GM19372 (cell line): ENCODE measurements at regions not wholly inside any gene's neighbourhood (a gene's known extent, or its start where the extent isn't known, plus 50 kb on each side); places are given as distances from the start of the nearest gene placed in this dataset.
A peak's percentile ranks its signal among the peaks of the same experiment; 100 is the strongest.

Source experiments
- ATAC-seq: cut with Tn5 transposase; IDR thresholded peaks from one replicate; pipeline ENCODE4 v1.9.1; 2021; ENCODE audit warnings: mild to moderate bottlenecking, low read depth, moderate library complexity; ENCODE audit not compliant: unreplicated experiment

DNA sequence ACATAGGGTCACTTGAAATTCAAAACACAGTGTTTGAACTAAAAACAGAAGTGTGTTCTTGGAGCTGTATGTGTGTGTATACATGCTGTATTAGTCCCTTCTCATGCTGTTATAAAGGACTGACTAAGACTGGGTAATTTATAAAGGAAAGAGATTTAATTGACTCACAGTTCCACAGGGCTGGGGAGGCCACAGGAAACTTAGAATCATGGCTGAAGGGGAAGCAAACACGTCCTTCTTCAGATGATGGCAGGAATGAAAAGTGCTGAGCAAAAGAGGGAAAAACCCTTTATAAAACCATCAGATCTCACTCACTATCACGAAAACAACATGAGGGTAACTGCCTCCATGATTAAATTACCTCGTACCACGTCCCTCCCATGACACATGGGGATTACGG lies 224.1 kb downstream of the BCAT1 start:
- ATAC-seq = no peak

GRCh38 chr12:24723759-24724158 lies 225.1 kb downstream of the BCAT1 start:
- no peak for ATAC-seq

GRCh38 chr12:24721191-24721590 lies 227.7 kb downstream of the BCAT1 start:
- ATAC-seq = no peak

DNA sequence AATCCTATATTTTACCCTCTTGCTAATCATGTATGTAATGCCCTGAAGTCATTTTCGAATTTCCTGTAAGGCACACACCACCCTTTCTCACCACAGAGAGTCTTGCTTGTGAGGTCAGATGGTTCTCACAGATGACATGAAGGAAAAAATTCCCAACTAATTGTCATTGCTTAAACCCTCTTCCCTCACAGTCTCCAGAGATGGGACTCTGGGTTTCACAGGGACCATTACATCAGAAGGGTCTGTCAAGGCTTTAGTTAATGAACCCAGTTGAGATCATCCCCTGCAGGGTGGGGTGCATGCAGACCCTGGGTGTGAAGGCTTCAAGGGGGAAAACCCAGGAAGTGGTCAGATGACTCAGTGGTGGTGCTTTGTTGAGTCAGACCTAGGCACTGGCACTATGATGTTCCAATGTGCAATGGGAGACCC lies 229.6 kb downstream of the BCAT1 start:
- ATAC-seq = no peak

DNA sequence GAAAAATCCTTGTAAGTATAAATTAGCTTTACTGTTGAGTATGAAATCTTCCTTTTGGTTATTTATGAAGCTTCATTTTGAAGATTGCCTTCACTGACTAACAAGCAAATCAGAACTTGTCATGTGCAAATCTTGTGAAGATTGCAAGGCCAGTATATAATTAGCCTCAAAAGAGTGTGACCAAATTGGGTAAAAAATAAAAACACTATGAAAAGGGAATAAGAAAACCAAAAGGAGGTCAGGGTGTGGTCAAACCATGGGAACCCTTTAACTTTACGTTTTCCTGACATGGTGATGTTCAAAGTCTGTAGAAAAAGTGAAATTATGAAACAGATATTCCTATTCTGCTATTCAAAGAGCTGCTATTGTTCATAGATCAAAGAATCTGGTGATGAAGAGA lies 230.3 kb downstream of the BCAT1 start:
- ATAC-seq = no peak

DNA sequence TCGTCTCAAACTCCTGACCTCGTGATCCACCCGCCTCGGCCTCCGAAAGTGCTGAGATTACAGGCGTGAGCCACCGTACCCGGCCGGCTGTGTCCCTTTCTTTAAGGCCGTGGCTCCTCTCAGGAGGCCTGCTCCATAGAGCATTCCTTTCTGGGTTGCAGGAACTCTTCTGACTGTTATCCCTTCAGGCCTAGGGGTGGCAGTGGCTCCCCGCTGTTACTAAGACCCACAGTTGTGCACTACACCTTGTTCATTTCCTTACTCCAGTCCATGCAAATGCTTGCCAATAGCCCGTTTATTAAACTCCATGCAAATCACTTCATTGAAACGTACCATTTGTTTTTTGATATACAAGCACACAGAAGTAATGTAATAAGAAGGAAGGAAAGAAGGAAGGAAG lies 234.7 kb downstream of the BCAT1 start:
- ATAC-seq = no peak

DNA sequence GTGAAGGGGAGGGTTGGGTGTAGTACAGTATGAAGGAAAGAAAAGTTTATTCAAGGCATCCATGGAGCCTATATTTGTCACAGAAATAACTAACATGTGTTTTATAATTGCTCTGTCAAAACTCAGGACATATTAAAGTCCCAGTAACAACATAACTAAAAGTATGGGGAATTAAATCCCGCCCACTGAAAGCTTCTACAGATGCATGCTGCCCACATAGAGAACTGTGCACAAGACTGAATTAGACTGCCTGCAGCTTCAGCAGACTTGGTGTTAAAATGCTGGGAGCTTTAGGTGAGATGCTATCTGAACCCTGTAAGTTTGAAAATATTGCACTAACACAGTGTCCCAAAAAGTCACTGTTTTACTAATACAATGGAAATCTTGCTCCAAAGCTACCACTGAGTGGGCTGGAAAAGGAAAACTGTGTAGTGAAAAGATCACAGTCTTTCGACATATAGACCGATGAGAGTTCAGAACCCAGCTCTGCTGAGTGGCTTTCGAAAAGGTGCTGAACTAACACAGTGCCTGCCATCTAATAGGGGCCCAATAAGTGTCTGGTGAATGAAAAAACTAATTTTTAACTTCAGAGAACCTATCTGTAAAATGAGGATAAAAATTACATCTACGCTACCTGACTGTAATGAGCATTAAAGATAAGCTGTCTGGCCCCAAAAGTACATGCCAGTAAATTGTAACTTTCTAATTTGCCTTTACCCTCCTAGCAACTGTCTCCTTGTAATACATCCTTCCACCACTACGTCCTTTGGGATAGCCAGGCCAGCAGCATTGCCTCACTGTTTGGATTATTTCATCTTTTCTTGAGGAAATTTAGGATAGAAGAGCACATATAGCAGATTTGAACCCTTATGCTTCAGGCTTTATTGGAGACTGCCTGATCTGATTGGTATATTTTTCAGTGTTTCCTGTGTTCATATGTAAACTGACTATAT lies 237.6 kb downstream of the BCAT1 start:
- no peak for ATAC-seq

- no peak for ATAC-seq
Observed at GRCh38 chr12:24709216-24709615, 239.7 kb downstream of the BCAT1 start.

DNA sequence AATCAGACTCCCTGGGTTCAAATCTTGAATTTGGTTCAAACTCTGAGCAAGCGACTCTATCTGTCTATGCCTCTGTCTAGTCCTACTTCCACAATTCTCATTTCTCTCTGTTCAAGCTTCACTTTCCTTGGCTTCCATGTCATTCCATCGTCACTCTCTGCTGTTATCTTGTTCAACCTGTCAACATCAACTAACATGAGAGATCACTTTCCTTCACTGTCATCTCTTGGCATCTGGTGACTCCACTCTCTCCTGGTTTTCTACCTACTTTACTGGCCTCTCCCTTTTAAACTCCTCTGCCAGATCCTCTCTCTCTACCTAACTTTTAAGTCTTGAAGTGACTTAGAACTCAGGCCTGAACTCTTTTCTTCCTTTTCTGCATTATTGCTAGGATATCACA lies 240.2 kb downstream of the BCAT1 start:
- no peak for ATAC-seq

GRCh38 chr12:24708043-24708442 lies 240.9 kb downstream of the BCAT1 start:
- ATAC-seq = no peak

DNA sequence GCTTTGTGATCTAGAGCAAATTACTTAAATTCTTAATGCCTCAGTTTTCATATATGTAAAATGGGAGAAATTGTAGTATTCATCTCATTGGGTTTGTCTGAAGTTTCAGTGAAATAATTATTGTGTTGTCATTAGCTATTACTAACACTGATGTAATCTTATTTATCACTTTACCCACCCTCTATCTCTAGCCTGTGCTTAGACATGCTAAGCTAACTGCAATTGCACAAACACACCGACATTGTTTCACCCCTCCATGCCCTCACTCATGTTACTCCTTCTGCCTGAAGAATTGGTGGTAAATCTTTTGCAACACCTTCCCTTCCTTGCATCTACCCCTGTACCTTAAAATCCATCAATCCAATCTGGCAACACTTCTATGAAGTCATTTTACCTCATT lies 241.6 kb downstream of the BCAT1 start:
- no peak for ATAC-seq

- ATAC-seq = peak; percentile 99
Observed at GRCh38 chr12:24705741-24706358, 243.1 kb downstream of the BCAT1 start.

- no peak for ATAC-seq
Observed at GRCh38 chr12:24705216-24705615, 243.7 kb downstream of the BCAT1 start.

DNA sequence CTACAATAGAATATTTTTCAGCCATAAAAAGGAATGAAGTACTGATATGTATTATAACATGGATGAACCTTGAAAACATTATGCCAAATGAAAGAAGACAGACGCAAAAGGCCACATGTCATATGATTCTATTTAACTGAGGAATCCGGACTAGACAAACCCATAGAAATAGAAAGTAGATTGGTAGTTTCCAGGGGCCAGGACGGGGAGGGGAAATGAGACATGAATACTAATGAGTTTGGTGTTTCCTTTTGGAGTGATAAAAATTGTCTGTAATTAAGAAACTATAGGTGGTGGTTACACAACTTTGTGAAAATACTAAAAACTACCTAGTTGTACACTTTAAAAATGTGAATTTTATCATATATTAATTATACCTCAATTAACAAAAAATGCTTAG lies 247.6 kb downstream of the BCAT1 start:
- no peak for ATAC-seq

DNA sequence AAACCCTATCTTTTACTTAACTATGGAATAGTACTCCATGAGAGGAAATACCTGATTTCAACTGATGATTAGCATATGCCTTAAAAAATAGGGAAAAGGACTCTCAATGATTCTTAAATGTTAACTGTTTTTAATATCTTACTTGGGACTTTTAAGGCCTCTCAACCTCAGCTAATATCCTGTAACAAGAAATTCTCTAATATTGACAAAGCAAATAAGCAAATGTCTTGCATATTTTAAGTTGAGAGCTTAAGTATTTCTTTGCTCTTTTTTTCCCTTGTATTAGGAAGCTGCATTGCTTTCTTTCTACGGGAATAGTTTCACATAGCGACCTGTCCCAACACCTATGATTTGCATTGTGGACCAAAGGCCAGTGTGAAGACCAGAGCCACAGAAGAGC lies 249.9 kb downstream of the BCAT1 start:
- no peak for ATAC-seq

DNA sequence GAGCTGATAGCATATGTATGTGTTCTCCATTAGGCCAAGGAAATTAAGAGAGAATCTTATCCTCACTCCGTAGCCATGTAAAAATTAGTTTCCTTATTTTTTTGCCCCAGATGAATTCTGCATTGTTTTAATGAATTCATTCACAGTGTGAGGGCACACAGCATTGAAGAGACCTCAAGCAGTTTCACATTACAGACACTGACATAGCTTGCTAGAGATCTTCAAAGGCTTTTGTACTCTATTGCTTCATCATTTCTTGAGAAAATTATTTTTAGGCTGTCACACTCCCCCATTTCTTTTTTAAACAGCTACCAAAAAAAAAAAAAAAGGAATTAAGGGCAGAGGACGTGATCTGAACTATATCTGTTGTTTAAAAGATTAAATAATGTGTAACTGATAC lies 251.1 kb downstream of the BCAT1 start:
- ATAC-seq = no peak

GRCh38 chr12:24697295-24697694 lies 251.6 kb downstream of the BCAT1 start:
- ATAC-seq = no peak

GRCh38 chr12:24696800-24697199 lies 252.1 kb downstream of the BCAT1 start:
- no peak for ATAC-seq

DNA sequence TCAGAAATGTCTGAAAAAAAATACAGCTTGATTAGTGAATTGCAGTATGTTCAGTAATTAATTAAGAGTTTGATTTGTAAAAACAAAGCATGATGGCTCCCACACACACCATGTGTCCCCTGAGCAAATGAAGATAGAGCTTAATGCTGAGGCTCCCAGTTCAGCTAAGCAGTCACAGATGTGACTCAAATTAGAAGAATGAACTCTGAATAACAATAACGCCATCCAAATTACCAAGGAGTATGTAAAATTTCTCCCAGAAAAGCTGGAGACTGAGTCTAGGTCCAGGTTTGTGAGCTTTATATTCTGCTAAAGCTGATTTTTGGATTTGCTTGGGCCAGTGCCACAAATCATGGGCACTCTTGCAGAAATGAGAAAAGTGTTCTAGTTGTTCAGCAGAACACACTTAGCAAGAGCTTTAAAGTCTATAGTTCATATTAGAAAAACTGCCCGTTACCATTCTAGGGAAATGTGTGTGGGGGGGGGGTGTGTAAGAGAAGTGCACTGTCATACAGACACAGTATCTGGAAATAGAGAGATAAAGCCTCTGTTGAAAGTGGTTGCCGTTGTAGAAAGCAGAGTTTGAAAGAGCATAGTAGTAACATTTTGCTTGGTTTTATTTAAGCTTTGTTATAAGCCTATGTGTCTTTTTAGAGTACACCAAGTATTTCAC lies 253.1 kb downstream of the BCAT1 start:
- ATAC-seq = no peak

GRCh38 chr12:24695103-24695502 lies 253.8 kb downstream of the BCAT1 start:
- ATAC-seq = no peak

DNA sequence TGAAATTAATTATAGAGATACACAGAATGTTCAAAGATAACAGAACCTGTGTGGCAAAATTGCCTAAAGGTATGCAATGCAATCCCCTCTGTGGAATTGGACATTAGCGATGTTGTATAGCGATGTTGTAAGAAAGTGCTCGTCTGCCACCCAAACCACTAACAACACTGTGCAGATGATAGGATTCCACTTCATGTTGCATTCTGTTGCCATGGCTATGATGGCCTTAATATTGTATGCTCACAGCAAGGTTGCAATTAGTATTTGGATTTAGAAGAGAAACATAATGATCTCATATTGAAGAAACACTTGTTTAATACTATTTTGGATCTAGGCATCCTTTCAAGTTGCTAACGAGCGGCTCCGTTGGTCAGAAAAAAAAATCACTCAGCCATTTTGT lies 260.3 kb downstream of the BCAT1 start:
- ATAC-seq = no peak
